ENCODE measurements at regions not wholly inside any gene's neighbourhood (a gene's known extent, or its start where the extent isn't known, plus 50 kb on each side); places are given as distances from the start of the nearest gene placed in this dataset.

- peak; percentile 80 for TF ChIP-seq CTCF (IDR thresholded peaks at IDR 0.05; ENCODE audit: low read depth, low read length)
- no peaks in the 10 kb centered on the region for H3K27me3 ChIP-seq
- H3K4me3 ChIP-seq (ENCODE audit: low read depth, low read length) = no peak overlapping the region
- H3K9me3 ChIP-seq = no peaks in the 10 kb centered on the region
- peaks cover 2% of the 10 kb centered on the region; the same call in 1 of the 2 replicates for H3K4me1 ChIP-seq
- H3K36me3 ChIP-seq = no peaks in the 10 kb centered on the region
- peak; percentile 58 for DNase-seq
Observed at GRCh38 chr4:126583509-126583908, 1049.2 kb upstream of the INTU start.

GRCh38 chr4:126591583-126591982 lies 1041.2 kb upstream of the INTU start:
- Histone ChIP-seq H3K9me3 (no peaks in the 10 kb centered on the region), H3K27me3 (no peaks in the 10 kb centered on the region), H3K36me3 (no peaks in the 10 kb centered on the region), H3K4me1 (peaks cover 4% of the 10 kb centered on the region), H3K4me3 (ENCODE audit: low read depth, low read length) (no peak overlapping the region)
- no peak for DNase-seq
- TF ChIP-seq CTCF (IDR thresholded peaks at IDR 0.05; ENCODE audit: low read depth, low read length) = no peak

- no peaks in the 10 kb centered on the region for H3K27me3 ChIP-seq
- DNase-seq = no peak
- peak; percentile 67 for TF ChIP-seq CTCF (IDR thresholded peaks at IDR 0.05; ENCODE audit: low read depth, low read length)
Observed at GRCh38 chr4:126592088-126592487, 1040.7 kb upstream of the INTU start.

GRCh38 chr4:126593626-126594025 lies 1039.1 kb upstream of the INTU start:
- Histone ChIP-seq H3K4me1 (peaks cover 4% of the 10 kb centered on the region), H3K9me3 (no peaks in the 10 kb centered on the region), H3K36me3 (no peaks in the 10 kb centered on the region), H3K4me3 (ENCODE audit: low read depth, low read length) (no peak overlapping the region), H3K27me3 (no peaks in the 10 kb centered on the region)
- no peak for DNase-seq
- TF ChIP-seq CTCF (IDR thresholded peaks at IDR 0.05; ENCODE audit: low read depth, low read length) = no peak

More at GRCh38 chr4:126592088-126592487, 1040.7 kb upstream of the INTU start:
- H3K4me1 ChIP-seq = peaks cover 4% of the 10 kb centered on the region
- H3K4me3 ChIP-seq (ENCODE audit: low read depth, low read length) = no peak overlapping the region
- no peaks in the 10 kb centered on the region for H3K9me3 ChIP-seq
- H3K36me3 ChIP-seq = no peaks in the 10 kb centered on the region

DNA sequence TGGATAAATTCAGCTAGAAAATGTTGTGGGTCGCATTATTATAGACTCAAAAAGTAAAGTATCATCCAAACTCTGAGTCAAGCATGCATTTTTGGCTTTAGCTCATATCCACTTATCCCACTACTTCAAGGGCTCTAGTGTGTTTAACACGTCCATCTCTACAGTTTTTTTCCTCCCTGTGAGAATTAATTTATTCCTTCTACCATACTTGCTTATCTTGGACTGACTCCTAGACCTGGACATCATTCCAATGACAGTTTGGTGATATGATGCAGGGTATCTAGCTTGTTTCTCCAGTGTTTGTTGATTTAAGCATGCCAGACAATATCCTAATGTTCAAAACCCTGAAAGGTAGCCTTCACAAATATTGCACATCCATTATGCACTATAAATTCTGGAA lies 1037.1 kb upstream of the INTU start:
- Histone ChIP-seq H3K4me3 (ENCODE audit: low read depth, low read length) (no peak overlapping the region), H3K9me3 (no peaks in the 10 kb centered on the region), H3K4me1 (peaks cover 4% of the 10 kb centered on the region), H3K27me3 (no peaks in the 10 kb centered on the region), H3K36me3 (no peaks in the 10 kb centered on the region)
- no peak for TF ChIP-seq CTCF (IDR thresholded peaks at IDR 0.05; ENCODE audit: low read depth, low read length)
- DNase-seq = no peak

- no peak for DNase-seq
- Histone ChIP-seq H3K9me3 (no peaks in the 10 kb centered on the region), H3K4me3 (ENCODE audit: low read depth, low read length) (no peak overlapping the region)
Observed at GRCh38 chr4:126599746-126600145, 1033.0 kb upstream of the INTU start.

More at GRCh38 chr4:126599746-126600145, 1033.0 kb upstream of the INTU start:
- Histone ChIP-seq H3K4me1 (no peaks in the 10 kb centered on the region; the same call in 1 of the 2 replicates), H3K36me3 (no peaks in the 10 kb centered on the region), H3K27me3 (no peaks in the 10 kb centered on the region)
- TF ChIP-seq CTCF (IDR thresholded peaks at IDR 0.05; ENCODE audit: low read depth, low read length) = no peak

All from BE2C (cell line).